Inflammatory macrophage (primary cell): ENCODE measurements at regions not wholly inside any gene's neighbourhood (a gene's known extent, or its start where the extent isn't known, plus 50 kb on each side); places are given as distances from the start of the nearest gene placed in this dataset.
"Not testable (repeated sequence)": the region's sequence is repeated elsewhere in the genome, so short reads cannot be mapped to it uniquely, and the experiment has no call there.

Source experiments
- DNase-seq, 2 donors: peaks; one replicate each; pipeline ENCODE4 v3.0.0-alpha.2; 2020 to 2022

DNA sequence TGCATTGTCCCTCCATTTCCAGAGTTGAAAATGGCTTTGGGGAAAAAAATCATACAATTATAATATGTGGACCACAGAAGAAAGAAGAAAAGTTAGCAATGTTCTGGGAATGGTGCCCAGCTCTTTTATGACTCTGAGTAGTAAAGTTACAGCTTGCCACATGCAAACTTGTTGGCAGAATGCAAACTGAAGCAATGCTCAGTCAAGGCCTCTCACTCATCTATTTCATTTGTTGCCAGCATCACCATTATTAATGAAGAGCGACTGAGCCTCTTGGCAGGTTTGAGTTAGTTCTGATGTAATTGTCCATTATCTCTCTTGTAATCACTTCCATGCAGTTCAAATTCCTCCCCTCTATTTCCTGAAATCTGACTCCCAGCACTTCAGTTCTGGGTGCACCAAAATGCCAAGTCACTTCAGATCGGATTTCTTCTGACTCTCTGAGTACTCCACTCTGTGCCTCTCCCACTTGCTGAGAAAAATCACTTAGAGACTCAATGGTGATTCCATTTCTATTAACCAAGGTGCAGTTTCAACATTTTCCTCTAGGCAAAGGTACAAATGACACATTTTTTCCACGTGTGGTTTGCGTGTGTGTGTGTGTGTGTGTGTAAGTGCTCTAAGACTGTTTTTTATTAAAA lies 154.4 kb upstream of the STMND1 start:
- no peak for DNase-seq

DNA sequence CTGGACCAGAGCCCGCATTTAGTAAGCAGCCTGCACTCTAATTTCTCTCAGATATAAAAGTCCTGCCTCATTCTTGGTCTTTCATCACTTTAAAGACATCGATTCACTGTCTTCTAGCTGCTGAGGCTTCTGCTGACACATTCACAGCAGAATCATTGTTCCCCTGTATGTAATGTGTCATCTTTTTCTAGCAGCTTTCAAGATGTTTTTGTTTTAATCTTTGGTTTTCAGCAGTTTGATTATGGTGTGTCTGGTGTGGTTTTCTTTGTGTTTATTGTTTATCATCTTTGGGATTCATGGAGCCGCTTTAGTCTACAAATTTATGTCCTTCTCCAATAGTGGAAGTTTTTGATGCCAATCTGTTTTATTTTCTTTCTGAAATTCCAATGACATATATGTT lies 157.3 kb upstream of the STMND1 start:
- DNase-seq, result no peak

DNA sequence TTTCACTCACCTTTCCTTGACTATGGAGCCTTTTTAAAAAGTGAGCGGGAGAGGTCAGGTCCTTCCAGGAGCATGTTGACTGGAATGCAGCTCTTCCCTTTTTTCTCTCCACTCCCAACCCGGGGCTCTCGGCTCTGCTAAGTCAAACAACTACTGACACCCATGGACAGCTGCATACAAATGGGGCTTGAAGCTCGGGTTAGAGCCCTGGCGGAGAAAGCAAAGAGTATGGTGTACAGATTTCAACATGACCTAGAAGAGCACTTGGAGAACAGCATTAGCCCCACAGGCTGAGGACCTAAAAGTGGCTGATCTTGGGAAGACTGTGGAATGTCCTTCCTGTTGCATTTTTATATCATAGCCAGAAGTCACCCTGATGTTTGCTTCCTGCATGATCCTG lies 162.0 kb upstream of the STMND1 start:
- no peak for DNase-seq

DNA sequence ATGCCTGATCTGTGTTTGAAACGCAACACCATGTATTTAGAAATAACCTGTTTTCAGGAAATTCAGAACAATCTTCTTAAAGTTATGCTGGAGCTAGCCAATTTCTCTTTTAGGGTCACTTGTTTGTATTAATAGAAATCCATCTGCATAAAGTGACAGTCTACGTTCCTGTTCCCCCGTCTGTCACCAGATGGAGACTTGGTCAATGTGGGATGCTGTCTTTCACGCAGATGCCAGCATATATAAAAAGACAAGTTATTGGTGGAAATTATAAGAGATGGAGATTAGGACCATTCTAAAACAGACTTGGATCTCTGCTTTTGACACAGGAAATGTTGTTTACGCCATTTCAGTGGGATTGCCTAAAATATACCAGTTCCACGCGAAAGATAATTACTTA lies 162.5 kb upstream of the STMND1 start:
- no peak for DNase-seq

GRCh38 chr6:16936893-16937292 lies 165.0 kb upstream of the STMND1 start:
- DNase-seq, result no peak

- no peak for DNase-seq
Measured at GRCh38 chr6:16933961-16934360, 167.9 kb upstream of the STMND1 start.

- no peak for DNase-seq
Measured at GRCh38 chr6:16933532-16933931, 168.3 kb upstream of the STMND1 start.

DNA sequence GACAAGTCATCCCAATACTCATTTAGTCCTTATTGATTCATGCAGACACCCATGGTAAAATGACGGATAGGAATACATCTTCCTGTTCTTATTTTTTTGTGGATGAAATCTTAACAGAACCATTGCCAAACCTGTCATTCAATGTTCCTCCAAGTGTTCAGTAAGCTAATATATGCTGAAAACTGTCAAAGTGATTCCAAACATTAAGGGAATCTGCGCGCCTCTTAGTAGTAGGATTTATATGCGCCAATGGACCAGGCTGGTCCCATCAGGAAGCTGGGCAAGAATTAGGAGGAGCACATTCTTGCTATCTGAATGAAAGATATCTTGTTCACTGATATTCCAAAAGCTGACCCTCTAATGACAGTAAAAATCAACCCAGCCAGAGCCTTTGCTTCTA lies 168.9 kb upstream of the STMND1 start:
- DNase-seq, result no peak

DNA sequence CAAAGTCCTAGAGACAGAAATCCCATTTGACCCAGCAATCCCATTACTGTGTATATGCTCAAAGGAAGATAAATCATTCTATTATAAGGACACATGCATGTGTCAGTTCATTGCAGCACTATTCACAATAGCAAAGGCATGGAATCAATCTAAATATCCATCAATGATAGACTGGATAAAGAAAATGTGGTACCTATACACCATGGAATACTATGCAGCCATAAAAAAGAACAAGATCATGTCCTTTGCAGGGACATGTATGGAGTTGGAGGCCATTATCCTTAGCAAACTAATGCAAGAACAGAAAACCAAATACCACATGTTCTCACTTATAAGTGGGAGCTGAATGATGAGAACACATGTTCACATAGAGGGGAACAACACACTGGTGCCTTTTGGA lies 169.8 kb upstream of the ATXN1 start:
- not testable (repeated sequence) for DNase-seq

DNA sequence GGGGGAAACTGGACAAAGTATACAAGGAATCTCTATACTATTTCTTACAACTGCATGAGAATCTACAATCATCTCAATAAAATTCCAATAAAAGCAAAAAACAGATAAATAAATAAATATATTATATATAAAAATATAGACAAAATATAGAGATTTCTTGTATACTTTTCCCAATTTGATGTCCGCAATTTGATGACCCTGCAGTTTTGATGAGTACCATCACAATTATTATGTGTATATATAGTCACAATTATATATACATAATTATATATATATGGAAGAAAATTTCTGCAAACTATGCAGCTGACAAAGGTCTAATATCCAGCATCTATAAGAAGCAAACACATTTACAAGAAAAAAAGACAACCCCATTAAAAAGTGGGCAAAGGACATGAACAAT lies 169.2 kb upstream of the ATXN1 start:
- no peak for DNase-seq

DNA sequence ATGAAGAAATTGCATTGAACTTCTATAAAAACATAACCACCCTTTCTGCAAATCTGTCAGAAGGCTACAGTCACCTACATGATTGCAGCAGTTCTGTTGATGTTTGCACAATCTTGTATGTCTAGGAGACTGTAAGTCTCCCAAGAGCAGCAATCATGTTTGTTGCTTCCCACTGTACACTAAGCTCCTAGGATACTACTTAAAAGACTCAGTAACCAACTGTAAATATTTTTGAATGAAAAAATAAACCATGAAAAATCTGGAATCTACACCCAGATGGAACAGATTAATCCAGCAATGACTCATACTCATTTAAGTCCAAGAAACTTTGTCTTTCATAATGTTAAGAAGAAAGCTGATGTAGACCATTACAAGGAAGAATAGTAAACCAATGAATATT lies 168.5 kb upstream of the ATXN1 start:
- DNase-seq, result peak; percentile 48 to 56

GRCh38 chr6:16928387-16928786 lies 167.1 kb upstream of the ATXN1 start:
- no peak for DNase-seq

GRCh38 chr6:16927205-16927604 lies 165.9 kb upstream of the ATXN1 start:
- DNase-seq, result no peak

- no peak for DNase-seq
Measured at GRCh38 chr6:16925461-16925860, 164.2 kb upstream of the ATXN1 start.

- no peak for DNase-seq
Measured at GRCh38 chr6:16922282-16922681, 161.0 kb upstream of the ATXN1 start.

DNA sequence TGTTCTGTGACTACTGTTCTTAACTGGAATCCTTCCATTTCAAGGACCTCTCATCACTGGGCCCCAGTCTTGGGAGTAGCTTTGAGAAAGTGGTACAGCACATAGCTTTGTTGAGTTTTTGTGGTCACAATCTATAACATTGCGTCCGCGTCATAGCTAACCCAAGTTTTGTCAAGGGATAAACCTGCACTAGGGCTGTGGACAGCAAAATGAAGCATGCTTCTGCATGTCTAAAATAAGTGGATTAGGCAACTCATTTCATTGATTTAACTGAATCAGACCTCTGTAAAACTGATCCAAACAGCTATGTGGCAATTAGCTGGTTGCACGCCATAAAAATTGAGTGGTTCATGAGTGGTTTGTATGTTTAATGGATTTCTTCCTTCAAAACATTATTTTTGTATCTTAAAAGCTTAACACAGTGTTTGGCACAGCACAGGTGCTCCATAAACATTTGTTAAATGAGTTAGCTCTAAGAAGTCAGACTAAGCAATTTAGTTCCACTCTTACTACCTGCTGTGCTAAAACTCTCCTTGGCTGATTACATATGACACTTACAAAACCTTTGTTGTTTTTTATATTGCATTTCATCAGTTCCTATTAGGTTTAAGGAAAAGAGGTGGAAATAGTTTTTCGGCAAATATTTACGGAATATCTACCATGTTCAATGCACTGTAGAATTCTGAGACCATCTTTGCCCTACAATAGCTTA lies 160.3 kb upstream of the ATXN1 start:
- DNase-seq, result no peak

- DNase-seq, result no peak
Measured at GRCh38 chr6:16918586-16918985, 157.3 kb upstream of the ATXN1 start.

DNA sequence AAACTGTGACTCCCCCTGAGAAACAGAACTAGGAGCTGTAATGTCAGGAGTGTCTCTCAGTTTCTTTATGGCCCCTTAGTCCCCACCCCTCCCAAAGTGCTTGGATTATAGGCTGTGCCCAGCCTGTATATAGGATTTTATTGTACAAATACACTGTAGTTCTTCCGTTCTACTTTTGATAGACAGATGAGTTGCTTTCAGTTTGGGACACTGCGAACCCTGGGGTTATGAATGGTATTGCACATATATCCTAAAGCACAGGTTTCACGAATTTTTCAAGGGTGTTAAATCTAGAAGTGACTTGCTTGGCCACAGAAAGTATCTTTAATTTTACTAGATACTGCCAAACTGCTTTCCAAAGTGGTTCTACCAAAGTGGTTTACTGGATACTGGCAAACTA lies 152.9 kb upstream of the ATXN1 start:
- no peak for DNase-seq

DNA sequence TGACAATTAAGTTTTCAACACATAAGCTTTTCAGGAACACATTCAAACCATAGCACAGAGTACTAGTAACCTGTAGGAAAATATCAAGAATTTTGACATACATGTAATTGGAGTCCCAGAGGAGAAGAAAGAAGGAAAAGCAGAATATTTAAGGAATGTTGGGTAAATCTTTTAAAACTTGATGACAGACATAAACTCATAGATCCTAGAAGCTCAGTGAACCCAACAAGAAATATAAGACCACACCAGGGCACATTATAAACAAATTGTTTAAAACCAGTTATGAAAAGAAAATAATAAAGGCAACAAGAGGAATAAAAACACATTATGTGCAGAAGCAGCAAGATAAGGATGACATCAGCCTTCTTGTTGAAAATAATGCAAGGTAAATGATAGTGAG lies 151.5 kb upstream of the ATXN1 start:
- no peak for DNase-seq

GRCh38 chr6:16911088-16911487 lies 149.8 kb upstream of the ATXN1 start:
- DNase-seq, result no peak

GRCh38 chr6:16909658-16910360 lies 148.5 kb upstream of the ATXN1 start:
- DNase-seq, result no peak

DNA sequence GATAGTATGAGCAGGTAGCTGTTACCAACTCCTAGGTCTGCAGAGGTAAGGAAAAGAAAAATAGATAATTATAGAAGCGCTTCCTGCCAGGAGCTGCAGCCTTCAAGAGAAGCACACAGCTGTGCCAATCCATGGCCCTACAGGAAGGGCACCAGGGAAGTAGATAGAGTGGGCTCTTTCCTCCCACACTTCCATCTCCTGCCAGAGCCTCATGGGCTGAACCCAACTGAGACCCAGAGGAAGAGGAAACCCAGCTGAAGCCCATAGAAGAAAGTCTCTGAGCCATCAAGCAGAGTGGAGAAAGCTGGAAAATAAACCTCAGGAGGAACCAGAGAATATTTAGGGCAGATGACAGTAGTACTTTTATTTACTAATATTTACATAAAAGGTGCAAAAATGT lies 146.7 kb upstream of the ATXN1 start:
- peak; percentile 45 to 55 for DNase-seq

DNA sequence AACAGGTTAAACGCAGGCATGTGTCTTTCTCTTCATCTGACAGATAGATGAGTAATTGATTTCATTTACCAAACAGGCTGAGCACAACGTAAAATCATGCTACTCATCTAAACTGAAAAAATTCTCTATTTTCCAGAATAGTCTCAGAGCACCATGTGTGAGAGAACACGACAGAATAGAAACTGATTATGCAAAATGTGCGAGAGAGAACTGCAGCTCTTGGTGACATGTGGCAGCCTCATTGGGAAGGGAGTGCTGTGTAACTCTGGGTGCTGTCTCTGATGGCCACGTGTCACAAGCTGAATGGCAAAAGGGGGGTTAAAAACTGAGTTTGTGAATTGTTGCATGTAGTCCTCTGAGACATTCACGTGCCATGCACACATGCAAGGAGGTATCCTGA lies 143.7 kb upstream of the ATXN1 start:
- no peak for DNase-seq

DNA sequence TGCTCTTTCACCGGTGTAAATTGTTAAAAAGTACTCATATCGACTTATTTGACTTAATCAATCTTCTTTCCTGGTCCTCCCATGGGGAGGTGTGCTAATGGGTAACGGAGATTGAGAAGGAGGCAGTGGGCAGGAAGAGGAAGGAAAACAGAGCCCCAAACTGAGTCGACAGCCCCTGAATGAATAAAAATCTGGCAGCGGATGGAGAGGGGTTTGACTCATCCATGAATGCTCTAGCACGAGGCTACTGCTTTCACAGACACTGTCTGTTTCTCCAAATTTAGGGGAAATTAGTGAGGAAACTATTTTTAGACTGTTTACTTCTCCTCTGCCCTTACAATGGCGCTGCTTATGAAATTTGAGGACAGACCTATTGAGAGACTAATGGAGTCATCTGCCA lies 142.2 kb upstream of the ATXN1 start:
- DNase-seq, result peak; percentile 93 to 95
